GM23338 (cell line): ENCODE measurements at regions not wholly inside any gene's neighbourhood (a gene's known extent, or its start where the extent isn't known, plus 50 kb on each side); places are given as distances from the start of the nearest gene placed in this dataset.

Experiments
- ATAC-seq: fragments of 200-7000 bp; cut with Tn5 transposase; 3 replicates; pipeline ENCODE4 v1.9.1; 2020
- DNase-seq: peaks from one replicate; pipeline ENCODE4 v3.0.0-alpha.2; 2015; ENCODE audit warnings: low spot score
- H2AFZ ChIP-seq: fragments of 200-600 bp; sonication (generic); 2 replicates; pipeline ENCODE4 v1.8.0; 2016; ENCODE audit warnings: antibody characterized with exemption, mild to moderate bottlenecking, moderate library complexity
- H3F3A ChIP-seq: fragments of 200-600 bp; sonication (generic); replicated peaks from 2 replicates; pipeline ENCODE4 v1.8.0; 2017; ENCODE audit warnings: antibody characterized with exemption, mixed run types, low read depth
- H3K27ac ChIP-seq: fragments of 200-600 bp; sonication (generic); 2 replicates; pipeline ENCODE4 v1.6.1; 2016; ENCODE audit warnings: low read depth
- H3K27me3 ChIP-seq: fragments of 200-600 bp; sonication (generic); 2 replicates; pipeline ENCODE4 v1.8.0; 2016; ENCODE audit warnings: mild to moderate bottlenecking, mixed run types, moderate library complexity; ENCODE audit not compliant: insufficient read depth
- H3K36me3 ChIP-seq: fragments of 200-600 bp; sonication (generic); 2 replicates; pipeline ENCODE4 v1.8.0; 2016; ENCODE audit warnings: mild to moderate bottlenecking; ENCODE audit not compliant: insufficient read depth
- H3K4me1 ChIP-seq: fragments of 200-600 bp; sonication (generic); 2 replicates; pipeline ENCODE4 v1.8.0; 2016; ENCODE audit warnings: mild to moderate bottlenecking, moderate library complexity; ENCODE audit not compliant: insufficient read depth
- H3K4me2 ChIP-seq: fragments of 200-600 bp; sonication (generic); 2 replicates; pipeline ENCODE4 v1.7.1; 2017; ENCODE audit warnings: mixed run types
- H3K4me3 ChIP-seq: fragments of 200-600 bp; sonication (generic); 2 replicates; pipeline ENCODE4 v1.6.1; 2016; ENCODE audit warnings: mixed run types
- H3K79me2 ChIP-seq: fragments of 200-600 bp; sonication (generic); replicated peaks from 2 replicates; pipeline ENCODE4 v1.8.0; 2017; ENCODE audit warnings: mild to moderate bottlenecking; ENCODE audit not compliant: insufficient read depth
- H3K9me2 ChIP-seq: fragments of 200-600 bp; sonication (generic); 2 replicates; pipeline ENCODE4 v1.8.0; 2017; ENCODE audit not compliant: insufficient read depth
- H4K20me1 ChIP-seq: fragments of 200-600 bp; sonication (generic); replicated peaks from 2 replicates; pipeline ENCODE4 v1.8.0; 2017; ENCODE audit warnings: mild to moderate bottlenecking; ENCODE audit not compliant: insufficient read depth
- H3K27ac Mint-ChIP-seq: 2 replicates; pipeline ENCODE4 v1.8.0; 2020; ENCODE audit warnings: inconsistent platforms, mild to moderate bottlenecking, moderate library complexity, mixed read lengths
- H3K27me3 Mint-ChIP-seq: 3 replicates; pipeline ENCODE4 v1.8.0; 2022; ENCODE audit warnings: low read depth, mild to moderate bottlenecking, moderate library complexity, mixed read lengths, inconsistent platforms; ENCODE audit not compliant: insufficient read depth, poor library complexity
- H3K36me3 Mint-ChIP-seq: 3 replicates; pipeline ENCODE4 v1.8.0; 2021; ENCODE audit warnings: low read depth, mild to moderate bottlenecking, inconsistent platforms, moderate library complexity, mixed read lengths
- H3K4me1 Mint-ChIP-seq: 3 replicates; pipeline ENCODE4 v1.8.0; 2020; ENCODE audit warnings: mild to moderate bottlenecking, inconsistent platforms, mixed read lengths
- H3K4me3 Mint-ChIP-seq: 3 replicates; pipeline ENCODE4 v1.8.0; 2021; ENCODE audit warnings: moderate library complexity, mild to moderate bottlenecking, inconsistent platforms, mixed read lengths
- H3K9me3 Mint-ChIP-seq: 3 replicates; pipeline ENCODE4 v1.8.0; 2020; ENCODE audit warnings: moderate library complexity, mild to moderate bottlenecking, inconsistent platforms, mixed read lengths
- CREB1 ChIP-seq: fragments of 250-450 bp; sonication (Bioruptor Pico); IDR thresholded peaks from 2 replicates; pipeline ENCODE4 v1.5.0; 2020; ENCODE audit warnings: low read depth, mild to moderate bottlenecking, moderate library complexity
- EZH2phosphoT487 ChIP-seq: fragments of 200-600 bp; sonication (generic); IDR thresholded peaks from one replicate; pipeline ENCODE4 v1.8.1; 2018; ENCODE audit warnings: antibody characterized with exemption; ENCODE audit not compliant: unreplicated experiment
- JUNB ChIP-seq: IDR thresholded peaks from one replicate; pipeline ENCODE4 v1.6.1; 2016; ENCODE audit warnings: antibody characterized with exemption; ENCODE audit not compliant: unreplicated experiment
- NANOG ChIP-seq: IDR thresholded peaks from 2 replicates; pipeline ENCODE4 v1.6.1; 2016; ENCODE audit warnings: antibody characterized with exemption, borderline replicate concordance
- POLR2AphosphoS5 ChIP-seq: IDR thresholded peaks from 2 replicates; pipeline ENCODE4 v1.6.1; 2016; ENCODE audit warnings: antibody characterized with exemption, low read depth
- STAT1 ChIP-seq: IDR thresholded peaks from one replicate; pipeline ENCODE4 v1.6.1; 2016; ENCODE audit warnings: antibody characterized with exemption; ENCODE audit not compliant: unreplicated experiment
- ZNF114 ChIP-seq: fragments of 250-450 bp; sonication (Bioruptor Pico); IDR thresholded peaks from 2 replicates; pipeline ENCODE4 v1.5.0; 2020; ENCODE audit warnings: mild to moderate bottlenecking, moderate library complexity
- TF ChIP-seq, protein P1 (sequence below): IDR thresholded peaks from one replicate; pipeline ENCODE4 v1.6.1; 2018; ENCODE audit warnings: antibody characterized with exemption; ENCODE audit not compliant: unreplicated experiment
- TF ChIP-seq, protein P2 (sequence below), 2 experiments: fragments of 200-600 bp in 1 of 2; sonication (generic) in 1 of 2; conservative IDR thresholded peaks; 2 replicates each; pipeline versions ENCODE4 v1.5.1 to v1.6.1; 2016 to 2017; ENCODE audit warnings: antibody characterized with exemption in 2 of 2, low read depth in 2 of 2, mild to moderate bottlenecking in 2 of 2, moderate library complexity in 1 of 2
- TF ChIP-seq, protein P3 (sequence below): fragments of 250-450 bp; sonication (Bioruptor Pico); IDR thresholded peaks from 2 replicates; pipeline ENCODE4 v1.5.0; 2020; ENCODE audit warnings: mild to moderate bottlenecking, moderate library complexity
- TF ChIP-seq, protein P4 (sequence below): IDR thresholded peaks from 2 replicates; pipeline ENCODE4 v1.6.1; 2016; ENCODE audit warnings: antibody characterized with exemption

DNA sequence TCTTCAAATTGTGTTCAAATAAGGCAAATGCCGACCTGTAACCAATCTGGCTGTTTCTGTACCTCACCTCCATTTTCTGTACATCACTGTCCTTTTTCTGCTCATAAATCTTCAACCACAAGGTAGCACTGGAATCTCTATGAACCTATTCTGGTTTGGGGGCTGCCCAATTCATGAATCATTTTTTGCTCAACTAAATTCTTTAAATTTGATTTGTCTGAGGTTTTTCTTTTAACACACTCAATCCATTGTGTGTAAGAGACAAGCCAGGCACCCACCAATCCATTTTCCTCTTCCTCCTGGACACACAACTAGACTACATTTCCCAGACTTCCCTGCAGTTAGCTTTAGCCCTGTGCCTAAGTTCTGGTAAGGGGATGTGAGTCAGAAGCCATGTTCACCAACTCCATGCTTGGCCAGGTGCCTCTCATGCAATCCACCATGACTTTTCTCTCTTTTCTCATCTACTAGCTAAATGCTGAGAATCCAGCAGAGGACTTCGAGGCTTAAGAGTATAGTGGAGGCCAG is 193.2 kb upstream of the KLF3 start (continued):
- TF ChIP-seq, protein P1, sequence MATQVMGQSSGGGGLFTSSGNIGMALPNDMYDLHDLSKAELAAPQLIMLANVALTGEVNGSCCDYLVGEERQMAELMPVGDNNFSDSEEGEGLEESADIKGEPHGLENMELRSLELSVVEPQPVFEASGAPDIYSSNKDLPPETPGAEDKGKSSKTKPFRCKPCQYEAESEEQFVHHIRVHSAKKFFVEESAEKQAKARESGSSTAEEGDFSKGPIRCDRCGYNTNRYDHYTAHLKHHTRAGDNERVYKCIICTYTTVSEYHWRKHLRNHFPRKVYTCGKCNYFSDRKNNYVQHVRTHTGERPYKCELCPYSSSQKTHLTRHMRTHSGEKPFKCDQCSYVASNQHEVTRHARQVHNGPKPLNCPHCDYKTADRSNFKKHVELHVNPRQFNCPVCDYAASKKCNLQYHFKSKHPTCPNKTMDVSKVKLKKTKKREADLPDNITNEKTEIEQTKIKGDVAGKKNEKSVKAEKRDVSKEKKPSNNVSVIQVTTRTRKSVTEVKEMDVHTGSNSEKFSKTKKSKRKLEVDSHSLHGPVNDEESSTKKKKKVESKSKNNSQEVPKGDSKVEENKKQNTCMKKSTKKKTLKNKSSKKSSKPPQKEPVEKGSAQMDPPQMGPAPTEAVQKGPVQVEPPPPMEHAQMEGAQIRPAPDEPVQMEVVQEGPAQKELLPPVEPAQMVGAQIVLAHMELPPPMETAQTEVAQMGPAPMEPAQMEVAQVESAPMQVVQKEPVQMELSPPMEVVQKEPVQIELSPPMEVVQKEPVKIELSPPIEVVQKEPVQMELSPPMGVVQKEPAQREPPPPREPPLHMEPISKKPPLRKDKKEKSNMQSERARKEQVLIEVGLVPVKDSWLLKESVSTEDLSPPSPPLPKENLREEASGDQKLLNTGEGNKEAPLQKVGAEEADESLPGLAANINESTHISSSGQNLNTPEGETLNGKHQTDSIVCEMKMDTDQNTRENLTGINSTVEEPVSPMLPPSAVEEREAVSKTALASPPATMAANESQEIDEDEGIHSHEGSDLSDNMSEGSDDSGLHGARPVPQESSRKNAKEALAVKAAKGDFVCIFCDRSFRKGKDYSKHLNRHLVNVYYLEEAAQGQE: no peak
- no peak for TF ChIP-seq EZH2phosphoT487
- TF ChIP-seq, protein P2, sequence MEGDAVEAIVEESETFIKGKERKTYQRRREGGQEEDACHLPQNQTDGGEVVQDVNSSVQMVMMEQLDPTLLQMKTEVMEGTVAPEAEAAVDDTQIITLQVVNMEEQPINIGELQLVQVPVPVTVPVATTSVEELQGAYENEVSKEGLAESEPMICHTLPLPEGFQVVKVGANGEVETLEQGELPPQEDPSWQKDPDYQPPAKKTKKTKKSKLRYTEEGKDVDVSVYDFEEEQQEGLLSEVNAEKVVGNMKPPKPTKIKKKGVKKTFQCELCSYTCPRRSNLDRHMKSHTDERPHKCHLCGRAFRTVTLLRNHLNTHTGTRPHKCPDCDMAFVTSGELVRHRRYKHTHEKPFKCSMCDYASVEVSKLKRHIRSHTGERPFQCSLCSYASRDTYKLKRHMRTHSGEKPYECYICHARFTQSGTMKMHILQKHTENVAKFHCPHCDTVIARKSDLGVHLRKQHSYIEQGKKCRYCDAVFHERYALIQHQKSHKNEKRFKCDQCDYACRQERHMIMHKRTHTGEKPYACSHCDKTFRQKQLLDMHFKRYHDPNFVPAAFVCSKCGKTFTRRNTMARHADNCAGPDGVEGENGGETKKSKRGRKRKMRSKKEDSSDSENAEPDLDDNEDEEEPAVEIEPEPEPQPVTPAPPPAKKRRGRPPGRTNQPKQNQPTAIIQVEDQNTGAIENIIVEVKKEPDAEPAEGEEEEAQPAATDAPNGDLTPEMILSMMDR (conservative IDR thresholded peaks at IDR 0.05; ENCODE audit: low read depth in 2 of 2): no peak
- no peak for TF ChIP-seq CREB1
- no peak for TF ChIP-seq JUNB

DNA sequence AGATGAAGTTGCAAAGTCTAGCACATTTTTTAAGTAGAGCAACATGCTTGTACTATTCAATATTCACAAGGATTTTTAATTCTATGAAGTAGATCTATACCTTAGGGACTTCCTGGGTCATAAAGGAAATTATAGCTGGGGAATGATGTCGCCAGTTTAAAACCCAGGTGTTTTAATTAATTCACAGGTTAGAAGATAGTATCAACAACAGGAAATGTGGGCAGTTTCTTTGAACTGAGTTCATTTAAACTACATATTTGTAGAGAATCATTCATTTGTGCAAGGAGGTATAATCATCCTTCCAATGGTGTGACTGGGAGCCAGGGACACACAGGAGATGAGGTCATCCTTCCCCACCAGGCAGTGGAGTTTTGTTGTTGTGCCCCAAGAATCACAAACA is 181.3 kb upstream of the KLF3 start:
- H3K9me2 ChIP-seq: no peaks in the 10 kb centered on the region
- no peaks in the 10 kb centered on the region for H3K36me3 ChIP-seq
- Mint-ChIP-seq H3K36me3 (no peaks in the 10 kb centered on the region), H3K9me3 (peaks cover 6% of the 10 kb centered on the region; the same call in 2 of the 3 replicates), H3K27me3 (peaks cover 1% of the 10 kb centered on the region), H3K4me3 (no peak overlapping the region), H3K27ac (no peak overlapping the region), H3K4me1 (peaks cover 3% of the 10 kb centered on the region; the same call in 1 of the 3 replicates)
- no peak overlapping the region for H3K4me2 ChIP-seq
- H2AFZ ChIP-seq: no peak overlapping the region
- H3F3A ChIP-seq: no peaks in the 10 kb centered on the region
- ATAC-seq: no peak
- no peaks in the 10 kb centered on the region for H3K4me1 ChIP-seq
- H4K20me1 ChIP-seq: no peaks in the 10 kb centered on the region
- DNase-seq: no peak
- no peak overlapping the region for H3K4me3 ChIP-seq
- H3K27ac ChIP-seq: no peak overlapping the region
- no peaks in the 10 kb centered on the region for H3K27me3 ChIP-seq
- H3K79me2 ChIP-seq: no peaks in the 10 kb centered on the region
- TF ChIP-seq, protein P3, sequence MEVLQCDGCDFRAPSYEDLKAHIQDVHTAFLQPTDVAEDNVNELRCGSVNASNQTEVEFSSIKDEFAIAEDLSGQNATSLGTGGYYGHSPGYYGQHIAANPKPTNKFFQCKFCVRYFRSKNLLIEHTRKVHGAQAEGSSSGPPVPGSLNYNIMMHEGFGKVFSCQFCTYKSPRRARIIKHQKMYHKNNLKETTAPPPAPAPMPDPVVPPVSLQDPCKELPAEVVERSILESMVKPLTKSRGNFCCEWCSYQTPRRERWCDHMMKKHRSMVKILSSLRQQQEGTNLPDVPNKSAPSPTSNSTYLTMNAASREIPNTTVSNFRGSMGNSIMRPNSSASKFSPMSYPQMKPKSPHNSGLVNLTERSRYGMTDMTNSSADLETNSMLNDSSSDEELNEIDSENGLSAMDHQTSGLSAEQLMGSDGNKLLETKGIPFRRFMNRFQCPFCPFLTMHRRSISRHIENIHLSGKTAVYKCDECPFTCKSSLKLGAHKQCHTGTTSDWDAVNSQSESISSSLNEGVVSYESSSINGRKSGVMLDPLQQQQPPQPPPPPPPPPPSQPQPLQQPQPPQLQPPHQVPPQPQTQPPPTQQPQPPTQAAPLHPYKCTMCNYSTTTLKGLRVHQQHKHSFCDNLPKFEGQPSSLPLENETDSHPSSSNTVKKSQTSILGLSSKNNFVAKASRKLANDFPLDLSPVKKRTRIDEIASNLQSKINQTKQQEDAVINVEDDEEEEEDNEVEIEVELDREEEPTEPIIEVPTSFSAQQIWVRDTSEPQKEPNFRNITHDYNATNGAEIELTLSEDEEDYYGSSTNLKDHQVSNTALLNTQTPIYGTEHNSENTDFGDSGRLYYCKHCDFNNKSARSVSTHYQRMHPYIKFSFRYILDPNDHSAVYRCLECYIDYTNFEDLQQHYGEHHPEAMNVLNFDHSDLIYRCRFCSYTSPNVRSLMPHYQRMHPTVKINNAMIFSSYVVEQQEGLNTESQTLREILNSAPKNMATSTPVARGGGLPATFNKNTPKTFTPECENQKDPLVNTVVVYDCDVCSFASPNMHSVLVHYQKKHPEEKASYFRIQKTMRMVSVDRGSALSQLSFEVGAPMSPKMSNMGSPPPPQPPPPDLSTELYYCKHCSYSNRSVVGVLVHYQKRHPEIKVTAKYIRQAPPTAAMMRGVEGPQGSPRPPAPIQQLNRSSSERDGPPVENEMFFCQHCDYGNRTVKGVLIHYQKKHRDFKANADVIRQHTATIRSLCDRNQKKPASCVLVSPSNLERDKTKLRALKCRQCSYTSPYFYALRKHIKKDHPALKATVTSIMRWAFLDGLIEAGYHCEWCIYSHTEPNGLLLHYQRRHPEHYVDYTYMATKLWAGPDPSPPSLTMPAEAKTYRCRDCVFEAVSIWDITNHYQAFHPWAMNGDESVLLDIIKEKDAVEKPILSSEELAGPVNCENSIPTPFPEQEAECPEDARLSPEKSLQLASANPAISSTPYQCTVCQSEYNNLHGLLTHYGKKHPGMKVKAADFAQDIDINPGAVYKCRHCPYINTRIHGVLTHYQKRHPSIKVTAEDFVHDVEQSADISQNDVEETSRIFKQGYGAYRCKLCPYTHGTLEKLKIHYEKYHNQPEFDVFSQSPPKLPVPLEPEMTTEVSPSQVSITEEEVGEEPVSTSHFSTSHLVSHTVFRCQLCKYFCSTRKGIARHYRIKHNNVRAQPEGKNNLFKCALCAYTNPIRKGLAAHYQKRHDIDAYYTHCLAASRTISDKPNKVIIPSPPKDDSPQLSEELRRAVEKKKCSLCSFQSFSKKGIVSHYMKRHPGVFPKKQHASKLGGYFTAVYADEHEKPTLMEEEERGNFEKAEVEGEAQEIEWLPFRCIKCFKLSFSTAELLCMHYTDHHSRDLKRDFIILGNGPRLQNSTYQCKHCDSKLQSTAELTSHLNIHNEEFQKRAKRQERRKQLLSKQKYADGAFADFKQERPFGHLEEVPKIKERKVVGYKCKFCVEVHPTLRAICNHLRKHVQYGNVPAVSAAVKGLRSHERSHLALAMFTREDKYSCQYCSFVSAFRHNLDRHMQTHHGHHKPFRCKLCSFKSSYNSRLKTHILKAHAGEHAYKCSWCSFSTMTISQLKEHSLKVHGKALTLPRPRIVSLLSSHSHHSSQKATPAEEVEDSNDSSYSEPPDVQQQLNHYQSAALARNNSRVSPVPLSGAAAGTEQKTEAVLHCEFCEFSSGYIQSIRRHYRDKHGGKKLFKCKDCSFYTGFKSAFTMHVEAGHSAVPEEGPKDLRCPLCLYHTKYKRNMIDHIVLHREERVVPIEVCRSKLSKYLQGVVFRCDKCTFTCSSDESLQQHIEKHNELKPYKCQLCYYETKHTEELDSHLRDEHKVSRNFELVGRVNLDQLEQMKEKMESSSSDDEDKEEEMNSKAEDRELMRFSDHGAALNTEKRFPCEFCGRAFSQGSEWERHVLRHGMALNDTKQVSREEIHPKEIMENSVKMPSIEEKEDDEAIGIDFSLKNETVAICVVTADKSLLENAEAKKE (CRISPR knock-in tag): no peak
- TF ChIP-seq POLR2AphosphoS5 (no peak), ZNF114 (CRISPR knock-in tag) (no peak), CREB1 (no peak), NANOG (no peak), STAT1 (no peak)
- TF ChIP-seq, protein P4, sequence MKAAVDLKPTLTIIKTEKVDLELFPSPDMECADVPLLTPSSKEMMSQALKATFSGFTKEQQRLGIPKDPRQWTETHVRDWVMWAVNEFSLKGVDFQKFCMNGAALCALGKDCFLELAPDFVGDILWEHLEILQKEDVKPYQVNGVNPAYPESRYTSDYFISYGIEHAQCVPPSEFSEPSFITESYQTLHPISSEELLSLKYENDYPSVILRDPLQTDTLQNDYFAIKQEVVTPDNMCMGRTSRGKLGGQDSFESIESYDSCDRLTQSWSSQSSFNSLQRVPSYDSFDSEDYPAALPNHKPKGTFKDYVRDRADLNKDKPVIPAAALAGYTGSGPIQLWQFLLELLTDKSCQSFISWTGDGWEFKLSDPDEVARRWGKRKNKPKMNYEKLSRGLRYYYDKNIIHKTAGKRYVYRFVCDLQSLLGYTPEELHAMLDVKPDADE: no peak
